ENCODE measurements at regions not wholly inside any gene's neighbourhood (a gene's known extent, or its start where the extent isn't known, plus 50 kb on each side); places are given as distances from the start of the nearest gene placed in this dataset.
A peak's percentile ranks its signal among the peaks of the same experiment; 100 is the strongest.
"Not testable (repeated sequence)": the region's sequence is repeated elsewhere in the genome, so short reads cannot be mapped to it uniquely, and the experiment has no call there.

- Histone ChIP-seq H3K79me2 (ENCODE audit: insufficient read depth, low read length) (no peaks in the 10 kb centered on the region), H3K9ac (ENCODE audit: low read length) (no peak overlapping the region), H3K4me3 (ENCODE audit: insufficient read depth, low read depth, low read length) (no peak overlapping the region), H3K27me3 (ENCODE audit: insufficient read depth, low read length) (no peaks in the 10 kb centered on the region), H3K36me3 (ENCODE audit: insufficient read depth, low read length) (no peaks in the 10 kb centered on the region), H3K4me1 (ENCODE audit: insufficient read depth, low read length) (no peaks in the 10 kb centered on the region), H3K9me3 (ENCODE audit: insufficient read depth, low read depth, low read length) (no peaks in the 10 kb centered on the region), H3K27ac (ENCODE audit: low read depth, low read length) (no peak overlapping the region), H3K4me2 (ENCODE audit: low read length) (no peak overlapping the region), H4K20me1 (ENCODE audit: insufficient read depth, low read length) (no peaks in the 10 kb centered on the region), H2AFZ (ENCODE audit: low read depth, low read length) (no peak overlapping the region)
- Mint-ChIP-seq H3K4me3 (ENCODE audit: unreplicated experiment) (no peak overlapping the region), H3K4me1 (ENCODE audit: low read depth, unreplicated experiment) (no peaks in the 10 kb centered on the region), H3K27ac (ENCODE audit: unreplicated experiment) (no peak overlapping the region), H3K36me3 (ENCODE audit: low read depth, unreplicated experiment) (no peaks in the 10 kb centered on the region), H3K27me3 (ENCODE audit: low read depth, unreplicated experiment) (no peaks in the 10 kb centered on the region), H3K9me3 (ENCODE audit: unreplicated experiment) (peaks cover 2% of the 10 kb centered on the region)
- FAIRE-seq, result no peak
- DNase-seq (ENCODE audit: low read depth), result no peak
- TF ChIP-seq CTCF (IDR thresholded peaks at IDR 0.05; ENCODE audit: insufficient read depth, low read depth, low read length), result no peak
- TF ChIP-seq EZH2 (IDR thresholded peaks at IDR 0.05; ENCODE audit: insufficient read depth, low read length), result no peak
Measured at GRCh38 chr9:78698371-78698770, 401.4 kb downstream of the PSAT1 start.

GRCh38 chr9:78699217-78699616 lies 402.3 kb downstream of the PSAT1 start:
- not testable (repeated sequence) for H3K36me3 ChIP-seq (ENCODE audit: insufficient read depth, low read length); H3K4me1 Mint-ChIP-seq (ENCODE audit: low read depth, unreplicated experiment); H3K4me3 ChIP-seq (ENCODE audit: insufficient read depth, low read depth, low read length); DNase-seq (ENCODE audit: low read depth); FAIRE-seq; H3K36me3 Mint-ChIP-seq (ENCODE audit: low read depth, unreplicated experiment); H3K9me3 Mint-ChIP-seq (ENCODE audit: unreplicated experiment); H3K9ac ChIP-seq (ENCODE audit: low read length); H3K27ac Mint-ChIP-seq (ENCODE audit: unreplicated experiment); H3K27ac ChIP-seq (ENCODE audit: low read depth, low read length); H4K20me1 ChIP-seq (ENCODE audit: insufficient read depth, low read length); H3K4me3 Mint-ChIP-seq (ENCODE audit: unreplicated experiment); H3K27me3 ChIP-seq (ENCODE audit: insufficient read depth, low read length); H3K27me3 Mint-ChIP-seq (ENCODE audit: low read depth, unreplicated experiment); H2AFZ ChIP-seq (ENCODE audit: low read depth, low read length); H3K4me2 ChIP-seq (ENCODE audit: low read length); H3K4me1 ChIP-seq (ENCODE audit: insufficient read depth, low read length); H3K9me3 ChIP-seq (ENCODE audit: insufficient read depth, low read depth, low read length); H3K79me2 ChIP-seq (ENCODE audit: insufficient read depth, low read length)

GRCh38 chr9:78704153-78704552 lies 407.2 kb downstream of the PSAT1 start:
- not testable (repeated sequence) for H3K27ac Mint-ChIP-seq (ENCODE audit: unreplicated experiment); FAIRE-seq; H3K4me3 Mint-ChIP-seq (ENCODE audit: unreplicated experiment)

GRCh38 chr9:78707080-78707479 lies 410.2 kb downstream of the PSAT1 start:
- H3K9me3 Mint-ChIP-seq (ENCODE audit: unreplicated experiment), result no peaks in the 10 kb centered on the region
- TF ChIP-seq EZH2 (IDR thresholded peaks at IDR 0.05; ENCODE audit: insufficient read depth, low read length), result no peak
- TF ChIP-seq CTCF (IDR thresholded peaks at IDR 0.05; ENCODE audit: insufficient read depth, low read depth, low read length), result no peak
- no peaks in the 10 kb centered on the region for H3K27me3 Mint-ChIP-seq (ENCODE audit: low read depth, unreplicated experiment)
- H3K36me3 ChIP-seq (ENCODE audit: insufficient read depth, low read length), result no peaks in the 10 kb centered on the region
- H3K9ac ChIP-seq (ENCODE audit: low read length), result peak overlapping the region; percentile 71
- peak overlapping the region; percentile 81 for H3K27ac ChIP-seq (ENCODE audit: low read depth, low read length)
- H3K4me1 Mint-ChIP-seq (ENCODE audit: low read depth, unreplicated experiment), result peaks cover 20% of the 10 kb centered on the region
- H3K79me2 ChIP-seq (ENCODE audit: insufficient read depth, low read length), result no peaks in the 10 kb centered on the region
- H3K9me3 ChIP-seq (ENCODE audit: insufficient read depth, low read depth, low read length), result no peaks in the 10 kb centered on the region
- H3K36me3 Mint-ChIP-seq (ENCODE audit: low read depth, unreplicated experiment), result no peaks in the 10 kb centered on the region
- peak overlapping the region; percentile 18 for H3K4me3 ChIP-seq (ENCODE audit: insufficient read depth, low read depth, low read length)
- no peak overlapping the region for H3K4me3 Mint-ChIP-seq (ENCODE audit: unreplicated experiment)
- DNase-seq (ENCODE audit: low read depth) (no peak), FAIRE-seq (no peak)
- H2AFZ ChIP-seq (ENCODE audit: low read depth, low read length), result no peak overlapping the region
- H4K20me1 ChIP-seq (ENCODE audit: insufficient read depth, low read length), result no peaks in the 10 kb centered on the region
- peaks cover 16% of the 10 kb centered on the region for H3K4me1 ChIP-seq (ENCODE audit: insufficient read depth, low read length)
- peak overlapping the region; percentile 58 for H3K27ac Mint-ChIP-seq (ENCODE audit: unreplicated experiment)
- H3K4me2 ChIP-seq (ENCODE audit: low read length), result peak overlapping the region; percentile 81
- no peaks in the 10 kb centered on the region for H3K27me3 ChIP-seq (ENCODE audit: insufficient read depth, low read length)

More at GRCh38 chr9:78704153-78704552, 407.2 kb downstream of the PSAT1 start:
- H3K4me1 ChIP-seq (ENCODE audit: insufficient read depth, low read length), result peaks cover 16% of the 10 kb centered on the region
- H3K36me3 ChIP-seq (ENCODE audit: insufficient read depth, low read length); H3K9ac ChIP-seq (ENCODE audit: low read length); H3K9me3 ChIP-seq (ENCODE audit: insufficient read depth, low read depth, low read length); H3K27me3 Mint-ChIP-seq (ENCODE audit: low read depth, unreplicated experiment); H3K4me3 ChIP-seq (ENCODE audit: insufficient read depth, low read depth, low read length); H3K79me2 ChIP-seq (ENCODE audit: insufficient read depth, low read length); H3K27me3 ChIP-seq (ENCODE audit: insufficient read depth, low read length); H3K4me2 ChIP-seq (ENCODE audit: low read length); DNase-seq (ENCODE audit: low read depth); H4K20me1 ChIP-seq (ENCODE audit: insufficient read depth, low read length); H2AFZ ChIP-seq (ENCODE audit: low read depth, low read length); H3K36me3 Mint-ChIP-seq (ENCODE audit: low read depth, unreplicated experiment); H3K27ac ChIP-seq (ENCODE audit: low read depth, low read length); H3K9me3 Mint-ChIP-seq (ENCODE audit: unreplicated experiment): not testable (repeated sequence)
- H3K4me1 Mint-ChIP-seq (ENCODE audit: low read depth, unreplicated experiment), result peaks cover 20% of the 10 kb centered on the region

Data from astrocyte (in vitro differentiated cells and primary cell).